Activated T-cell treated with anti-CD3 and anti-CD28 coated beads, Interleukin-2, amount 50 U/mL, for 24 hours (primary cell): ENCODE measurements at regions not wholly inside any gene's neighbourhood (a gene's known extent, or its start where the extent isn't known, plus 50 kb on each side); places are given as distances from the start of the nearest gene placed in this dataset.

Experiments
- DNase-seq: peaks from one replicate; pipeline ENCODE4 v3.0.0-alpha.2; 2020
- H3K27ac Mint-ChIP-seq: 2 replicates; pipeline ENCODE4 v1.8.0; 2020; ENCODE audit warnings: mild to moderate bottlenecking, mixed read lengths
- H3K27me3 Mint-ChIP-seq: 2 replicates; pipeline ENCODE4 v1.8.0; 2020; ENCODE audit warnings: mixed read lengths
- H3K36me3 Mint-ChIP-seq: 2 replicates; pipeline ENCODE4 v1.8.0; 2020; ENCODE audit warnings: low read depth, mixed read lengths
- H3K4me1 Mint-ChIP-seq: 2 replicates; pipeline ENCODE4 v1.8.0; 2020; ENCODE audit warnings: low read depth, mixed read lengths
- H3K4me3 Mint-ChIP-seq: 2 replicates; pipeline ENCODE4 v1.8.0; 2020; ENCODE audit warnings: mild to moderate bottlenecking, moderate library complexity, mixed read lengths
- H3K9me3 Mint-ChIP-seq: 2 replicates; pipeline ENCODE4 v1.8.0; 2020; ENCODE audit warnings: mixed read lengths

GRCh38 chr14:40280652-40281051 is 848.4 kb upstream of the FBXO33 start:
- Mint-ChIP-seq H3K27me3 (no peaks in the 10 kb centered on the region), H3K4me3 (no peak overlapping the region), H3K36me3 (no peaks in the 10 kb centered on the region), H3K27ac (no peak overlapping the region), H3K4me1 (no peaks in the 10 kb centered on the region), H3K9me3 (no peaks in the 10 kb centered on the region)
- no peak for DNase-seq

- H3K27ac Mint-ChIP-seq: no peak overlapping the region
- H3K9me3 Mint-ChIP-seq: no peaks in the 10 kb centered on the region
- no peaks in the 10 kb centered on the region for H3K4me1 Mint-ChIP-seq
- H3K27me3 Mint-ChIP-seq: no peaks in the 10 kb centered on the region
- no peak for DNase-seq
- no peaks in the 10 kb centered on the region for H3K36me3 Mint-ChIP-seq
- H3K4me3 Mint-ChIP-seq: no peak overlapping the region
Measured at GRCh38 chr14:40273417-40273816, 841.2 kb upstream of the FBXO33 start.

GRCh38 chr14:40271480-40271879 is 839.2 kb upstream of the FBXO33 start:
- no peaks in the 10 kb centered on the region for H3K4me1 Mint-ChIP-seq
- no peaks in the 10 kb centered on the region for H3K36me3 Mint-ChIP-seq
- H3K9me3 Mint-ChIP-seq: no peaks in the 10 kb centered on the region
- no peak overlapping the region for H3K27ac Mint-ChIP-seq
- no peak for DNase-seq
- H3K27me3 Mint-ChIP-seq: no peaks in the 10 kb centered on the region
- no peak overlapping the region for H3K4me3 Mint-ChIP-seq

GRCh38 chr14:40269436-40269835 is 837.2 kb upstream of the FBXO33 start:
- H3K9me3 Mint-ChIP-seq: no peaks in the 10 kb centered on the region
- no peaks in the 10 kb centered on the region for H3K4me1 Mint-ChIP-seq
- no peaks in the 10 kb centered on the region for H3K27me3 Mint-ChIP-seq
- no peaks in the 10 kb centered on the region for H3K36me3 Mint-ChIP-seq
- no peak for DNase-seq
- no peak overlapping the region for H3K27ac Mint-ChIP-seq
- H3K4me3 Mint-ChIP-seq: no peak overlapping the region

GRCh38 chr14:40268236-40268635 is 836.0 kb upstream of the FBXO33 start:
- H3K27me3 Mint-ChIP-seq: no peaks in the 10 kb centered on the region
- no peaks in the 10 kb centered on the region for H3K9me3 Mint-ChIP-seq
- no peaks in the 10 kb centered on the region for H3K36me3 Mint-ChIP-seq
- DNase-seq: no peak
- H3K4me1 Mint-ChIP-seq: no peaks in the 10 kb centered on the region
- H3K4me3 Mint-ChIP-seq: no peak overlapping the region
- H3K27ac Mint-ChIP-seq: no peak overlapping the region

- H3K4me3 Mint-ChIP-seq: no peak overlapping the region
- no peak for DNase-seq
- no peaks in the 10 kb centered on the region for H3K4me1 Mint-ChIP-seq
- H3K27me3 Mint-ChIP-seq: no peaks in the 10 kb centered on the region
- H3K27ac Mint-ChIP-seq: no peak overlapping the region
- no peaks in the 10 kb centered on the region for H3K36me3 Mint-ChIP-seq
- no peaks in the 10 kb centered on the region for H3K9me3 Mint-ChIP-seq
Measured at GRCh38 chr14:40265096-40265495, 832.9 kb upstream of the FBXO33 start.

- no peak for DNase-seq
- Mint-ChIP-seq H3K4me1 (no peaks in the 10 kb centered on the region), H3K36me3 (no peaks in the 10 kb centered on the region), H3K27me3 (no peaks in the 10 kb centered on the region), H3K9me3 (no peaks in the 10 kb centered on the region), H3K27ac (no peak overlapping the region), H3K4me3 (no peak overlapping the region)
Measured at GRCh38 chr14:40252817-40253447, 820.7 kb upstream of the FBXO33 start.

GRCh38 chr14:40248671-40249070 is 816.4 kb upstream of the FBXO33 start:
- H3K9me3 Mint-ChIP-seq: peaks cover 2% of the 10 kb centered on the region
- H3K4me1 Mint-ChIP-seq: no peaks in the 10 kb centered on the region
- H3K27me3 Mint-ChIP-seq: no peaks in the 10 kb centered on the region
- DNase-seq: no peak
- H3K36me3 Mint-ChIP-seq: no peaks in the 10 kb centered on the region
- H3K4me3 Mint-ChIP-seq: no peak overlapping the region
- H3K27ac Mint-ChIP-seq: no peak overlapping the region

- Mint-ChIP-seq H3K4me1 (no peaks in the 10 kb centered on the region), H3K36me3 (no peaks in the 10 kb centered on the region), H3K27me3 (no peaks in the 10 kb centered on the region)
Measured at GRCh38 chr14:40240245-40240859, 808.1 kb upstream of the FBXO33 start.

GRCh38 chr14:40232302-40232701 is 800.1 kb upstream of the FBXO33 start:
- no peak for DNase-seq
- H3K4me3 Mint-ChIP-seq: no peak overlapping the region
- no peaks in the 10 kb centered on the region for H3K27me3 Mint-ChIP-seq
- H3K36me3 Mint-ChIP-seq: no peaks in the 10 kb centered on the region
- H3K9me3 Mint-ChIP-seq: peaks cover 18% of the 10 kb centered on the region
- H3K4me1 Mint-ChIP-seq: no peaks in the 10 kb centered on the region
- H3K27ac Mint-ChIP-seq: no peak overlapping the region

More at GRCh38 chr14:40240245-40240859, 808.1 kb upstream of the FBXO33 start:
- H3K9me3 Mint-ChIP-seq: peaks cover 6% of the 10 kb centered on the region
- H3K27ac Mint-ChIP-seq: no peak overlapping the region
- no peak overlapping the region for H3K4me3 Mint-ChIP-seq
- DNase-seq: no peak

- Mint-ChIP-seq H3K27ac (no peak overlapping the region), H3K9me3 (peaks cover 9% of the 10 kb centered on the region)
Measured at GRCh38 chr14:40229676-40230075, 797.4 kb upstream of the FBXO33 start.

GRCh38 chr14:40222996-40223395 is 790.8 kb upstream of the FBXO33 start:
- H3K9me3 Mint-ChIP-seq: peaks cover 4% of the 10 kb centered on the region
- no peaks in the 10 kb centered on the region for H3K4me1 Mint-ChIP-seq
- no peaks in the 10 kb centered on the region for H3K36me3 Mint-ChIP-seq
- H3K27me3 Mint-ChIP-seq: no peaks in the 10 kb centered on the region
- H3K4me3 Mint-ChIP-seq: no peak overlapping the region
- no peak overlapping the region for H3K27ac Mint-ChIP-seq
- no peak for DNase-seq

More at GRCh38 chr14:40229676-40230075, 797.4 kb upstream of the FBXO33 start:
- no peak overlapping the region for H3K4me3 Mint-ChIP-seq
- no peaks in the 10 kb centered on the region for H3K4me1 Mint-ChIP-seq
- no peaks in the 10 kb centered on the region for H3K36me3 Mint-ChIP-seq
- DNase-seq: no peak
- H3K27me3 Mint-ChIP-seq: no peaks in the 10 kb centered on the region

- H3K27me3 Mint-ChIP-seq: no peaks in the 10 kb centered on the region
- no peaks in the 10 kb centered on the region for H3K36me3 Mint-ChIP-seq
- no peak for DNase-seq
- no peaks in the 10 kb centered on the region for H3K4me1 Mint-ChIP-seq
- H3K9me3 Mint-ChIP-seq: peaks cover 5% of the 10 kb centered on the region
- no peak overlapping the region for H3K27ac Mint-ChIP-seq
- no peak overlapping the region for H3K4me3 Mint-ChIP-seq
Measured at GRCh38 chr14:40221428-40221827, 789.2 kb upstream of the FBXO33 start.

- Mint-ChIP-seq H3K9me3 (peaks cover 7% of the 10 kb centered on the region), H3K4me1 (no peaks in the 10 kb centered on the region), H3K4me3 (no peak overlapping the region), H3K27me3 (no peaks in the 10 kb centered on the region), H3K27ac (no peak overlapping the region), H3K36me3 (no peaks in the 10 kb centered on the region)
- no peak for DNase-seq
Measured at GRCh38 chr14:40219032-40219431, 786.8 kb upstream of the FBXO33 start.

GRCh38 chr14:40218282-40218941 is 786.2 kb upstream of the FBXO33 start:
- H3K27me3 Mint-ChIP-seq: no peaks in the 10 kb centered on the region
- H3K9me3 Mint-ChIP-seq: peaks cover 8% of the 10 kb centered on the region
- no peak overlapping the region for H3K4me3 Mint-ChIP-seq
- H3K36me3 Mint-ChIP-seq: no peaks in the 10 kb centered on the region
- no peak overlapping the region for H3K27ac Mint-ChIP-seq
- no peak for DNase-seq
- H3K4me1 Mint-ChIP-seq: no peaks in the 10 kb centered on the region
